ENCODE measurements at regions not wholly inside any gene's neighbourhood (a gene's known extent, or its start where the extent isn't known, plus 50 kb on each side); places are given as distances from the start of the nearest gene placed in this dataset.

GRCh38 chr6:30820193-30820592, 64.1 kb upstream of the DDR1 start:
- TF ChIP-seq YY1 (IDR thresholded peaks at IDR 0.05; ENCODE audit: insufficient read depth, insufficient read length) (no peak), SUZ12 (IDR thresholded peaks at IDR 0.05; ENCODE audit: extremely low read depth, insufficient read depth, insufficient read length) (no peak), ZNF274 (IDR thresholded peaks at IDR 0.05; ENCODE audit: low read depth, low read length) (no peak)

All from NT2/D1 (cell line).